ENCODE measurements at regions not wholly inside any gene's neighbourhood (a gene's known extent, or its start where the extent isn't known, plus 50 kb on each side); places are given as distances from the start of the nearest gene placed in this dataset.

DNA sequence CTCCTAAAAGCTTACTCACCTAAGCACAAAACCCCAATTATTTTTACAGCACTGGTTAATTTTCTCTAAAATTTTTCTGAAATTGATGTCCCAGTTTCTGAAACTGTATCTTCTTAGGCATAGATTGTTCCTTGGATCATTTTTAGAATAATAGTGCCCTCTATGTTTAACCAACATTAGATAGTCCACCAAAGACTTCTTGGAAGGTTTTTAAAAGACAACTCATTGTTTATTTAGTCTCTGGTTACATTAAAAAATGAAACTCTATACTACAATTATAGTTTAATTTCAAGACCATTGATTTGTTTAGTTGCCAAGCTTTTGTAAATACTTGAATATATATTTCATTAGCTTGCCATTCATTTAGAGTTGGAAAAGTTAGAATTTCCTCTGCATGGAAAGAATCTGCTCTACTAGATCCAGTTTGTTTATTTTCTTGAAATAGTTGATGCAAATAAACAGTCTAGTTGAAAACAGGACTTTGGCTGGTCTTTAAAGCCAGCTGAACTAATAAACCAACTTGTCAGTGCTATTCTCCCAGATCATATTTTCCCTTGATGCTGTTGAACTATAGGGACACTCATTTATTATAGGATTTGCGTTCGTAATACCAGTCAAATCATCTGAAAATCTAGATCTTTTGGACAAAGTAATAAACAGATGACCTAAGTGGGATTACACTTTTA is 990.5 kb downstream of the TLE1 start:
- TF ChIP-seq POLR2A (IDR thresholded peaks at IDR 0.05): no peak
- TF ChIP-seq, protein P1, sequence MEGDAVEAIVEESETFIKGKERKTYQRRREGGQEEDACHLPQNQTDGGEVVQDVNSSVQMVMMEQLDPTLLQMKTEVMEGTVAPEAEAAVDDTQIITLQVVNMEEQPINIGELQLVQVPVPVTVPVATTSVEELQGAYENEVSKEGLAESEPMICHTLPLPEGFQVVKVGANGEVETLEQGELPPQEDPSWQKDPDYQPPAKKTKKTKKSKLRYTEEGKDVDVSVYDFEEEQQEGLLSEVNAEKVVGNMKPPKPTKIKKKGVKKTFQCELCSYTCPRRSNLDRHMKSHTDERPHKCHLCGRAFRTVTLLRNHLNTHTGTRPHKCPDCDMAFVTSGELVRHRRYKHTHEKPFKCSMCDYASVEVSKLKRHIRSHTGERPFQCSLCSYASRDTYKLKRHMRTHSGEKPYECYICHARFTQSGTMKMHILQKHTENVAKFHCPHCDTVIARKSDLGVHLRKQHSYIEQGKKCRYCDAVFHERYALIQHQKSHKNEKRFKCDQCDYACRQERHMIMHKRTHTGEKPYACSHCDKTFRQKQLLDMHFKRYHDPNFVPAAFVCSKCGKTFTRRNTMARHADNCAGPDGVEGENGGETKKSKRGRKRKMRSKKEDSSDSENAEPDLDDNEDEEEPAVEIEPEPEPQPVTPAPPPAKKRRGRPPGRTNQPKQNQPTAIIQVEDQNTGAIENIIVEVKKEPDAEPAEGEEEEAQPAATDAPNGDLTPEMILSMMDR (IDR thresholded peaks at IDR 0.05): no peak

Data from body of pancreas (tissue), 4 donors.